Activated naive CD4-positive, alpha-beta T cell (primary cell): ENCODE measurements at regions not wholly inside any gene's neighbourhood (a gene's known extent, or its start where the extent isn't known, plus 50 kb on each side); places are given as distances from the start of the nearest gene placed in this dataset.

ENCODE experiments used
- DNase-seq, 4 experiments: peaks; one replicate each; lab custom pipeline; 2025; lab: John Stamatoyannopoulos, UW

DNA sequence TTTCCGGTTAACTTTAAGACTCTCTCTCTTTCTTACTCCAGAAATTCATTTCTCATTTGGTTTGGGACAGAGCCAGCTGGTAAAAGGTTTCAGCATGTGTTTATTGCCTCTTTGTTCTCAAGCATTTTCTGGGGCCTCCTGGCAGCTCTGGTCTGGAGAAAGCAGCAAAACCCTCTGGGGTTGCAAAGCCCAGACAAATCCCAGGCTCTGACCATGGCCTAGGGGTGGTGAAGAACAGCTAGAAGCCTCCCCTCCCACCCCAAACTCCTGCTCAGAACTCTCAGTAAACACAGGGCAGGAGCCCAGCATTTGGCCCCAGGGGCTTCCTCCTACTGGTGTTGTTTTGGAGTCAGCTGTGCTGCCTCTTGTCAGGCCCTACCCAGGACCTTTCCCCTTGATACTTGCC lies 124.2 kb upstream of the SERP2 start:
- no peak for DNase-seq

DNA sequence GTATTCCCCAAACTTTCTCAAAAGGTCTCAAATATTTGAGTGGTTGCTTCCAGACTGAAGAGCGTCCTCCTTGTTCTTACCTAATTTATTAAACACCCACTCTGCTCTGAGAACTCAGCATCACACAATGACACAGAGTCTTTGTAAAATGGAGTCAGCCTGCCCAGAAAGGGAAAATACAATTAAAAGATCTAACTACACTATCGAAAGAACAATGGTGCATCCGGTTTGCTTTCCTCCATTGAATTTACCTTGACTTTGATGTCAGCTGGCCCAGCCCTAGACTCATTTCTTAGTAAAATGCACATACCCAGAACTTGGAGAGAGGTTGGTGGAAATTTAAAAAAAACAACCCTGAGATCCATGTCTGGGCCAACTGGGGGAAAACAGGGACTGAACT lies 120.7 kb upstream of the SERP2 start:
- no peak for DNase-seq

DNA sequence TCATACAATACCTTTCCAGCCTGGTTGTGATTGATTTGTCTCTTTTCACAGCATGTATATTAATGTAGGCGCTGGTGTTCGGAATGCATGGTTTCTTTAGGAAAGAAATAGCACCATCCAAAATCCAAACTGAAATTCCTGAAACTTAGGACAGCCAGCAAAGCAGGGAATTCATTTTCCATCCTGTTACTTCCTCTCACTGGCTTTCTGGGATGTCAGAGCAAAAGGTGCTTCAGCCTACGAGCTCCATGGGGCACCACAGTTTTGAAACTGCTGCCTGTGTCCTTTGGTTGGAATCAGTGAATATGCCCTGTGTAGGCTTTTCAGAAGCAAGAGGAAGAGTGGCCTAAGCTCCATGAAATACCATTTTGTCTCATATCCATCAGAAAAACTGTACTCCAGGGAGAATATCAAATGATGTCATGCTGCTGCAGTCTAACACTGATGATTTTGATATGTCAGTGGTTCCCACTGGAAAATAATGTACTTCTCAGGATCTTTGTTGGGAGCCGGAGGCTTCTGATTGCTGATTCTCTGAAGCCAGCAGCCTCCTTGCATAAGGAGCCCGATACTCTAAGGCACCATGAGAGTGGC lies 117.8 kb upstream of the SERP2 start:
- no peak for DNase-seq

DNA sequence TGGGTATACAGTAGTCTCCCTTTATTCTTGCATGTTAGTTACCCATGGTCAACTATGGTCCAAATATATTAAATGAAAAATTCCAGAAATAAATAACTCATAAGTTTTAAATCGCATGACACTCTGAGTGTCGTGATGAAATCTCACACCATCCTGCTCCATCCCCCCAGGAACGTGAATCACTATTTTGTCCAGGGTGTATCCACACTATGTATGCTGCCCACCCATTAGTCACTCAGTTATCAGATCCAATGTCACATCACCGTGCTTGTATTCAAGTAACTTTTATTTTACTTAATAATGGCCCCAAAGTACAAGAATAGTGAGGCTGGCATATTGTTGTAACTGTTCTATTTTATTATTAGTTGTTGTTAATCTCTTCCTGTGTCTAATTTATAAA lies 115.8 kb upstream of the SERP2 start:
- DNase-seq = no peak

DNA sequence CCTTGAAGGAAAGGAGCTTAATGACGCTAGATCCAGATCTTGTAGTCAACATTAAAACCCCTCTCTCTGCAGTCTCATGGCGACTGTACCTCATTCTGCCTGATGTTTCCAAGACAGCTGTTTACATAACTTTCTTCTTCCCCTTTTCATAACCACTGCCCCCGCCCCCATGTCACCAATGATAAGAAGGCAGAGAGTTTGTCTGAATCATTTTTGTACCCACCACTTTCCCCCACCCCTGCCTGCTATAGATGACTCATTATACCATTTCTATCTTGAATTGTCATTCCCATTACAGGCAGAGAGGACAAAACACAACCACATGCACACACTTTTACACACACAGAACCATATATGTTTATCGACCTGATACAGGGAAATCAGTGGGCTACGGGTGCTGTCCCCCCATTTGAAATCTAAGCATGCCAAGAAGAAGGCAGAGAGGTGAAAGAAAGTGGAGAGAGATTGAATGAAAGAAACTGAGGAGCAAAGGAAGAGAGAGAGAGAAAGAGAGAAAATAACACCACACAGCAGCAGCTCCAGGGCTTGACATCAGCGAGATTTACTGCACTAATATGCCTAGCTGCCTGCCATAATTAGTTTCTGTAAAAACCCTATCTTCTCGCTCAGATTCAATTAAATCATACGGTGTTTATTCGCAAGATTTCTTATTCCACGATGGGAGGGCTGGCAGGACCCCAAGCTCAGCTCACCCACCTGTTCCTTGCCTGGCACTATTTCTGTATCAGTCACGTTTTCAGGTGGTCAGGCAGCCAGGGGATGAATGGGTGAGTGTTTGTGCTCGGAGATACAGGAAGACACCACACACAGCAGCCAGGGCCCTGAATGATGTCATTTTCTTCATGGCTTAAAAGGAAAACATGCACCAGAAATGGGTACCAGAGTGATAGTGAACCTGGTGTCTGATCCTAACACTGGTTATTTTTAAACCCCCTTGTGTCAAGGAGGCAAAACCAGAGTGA lies 114.3 kb upstream of the SERP2 start:
- peak in 3 of 4 experiments; percentile 22 to 65 (median 29) for DNase-seq

DNA sequence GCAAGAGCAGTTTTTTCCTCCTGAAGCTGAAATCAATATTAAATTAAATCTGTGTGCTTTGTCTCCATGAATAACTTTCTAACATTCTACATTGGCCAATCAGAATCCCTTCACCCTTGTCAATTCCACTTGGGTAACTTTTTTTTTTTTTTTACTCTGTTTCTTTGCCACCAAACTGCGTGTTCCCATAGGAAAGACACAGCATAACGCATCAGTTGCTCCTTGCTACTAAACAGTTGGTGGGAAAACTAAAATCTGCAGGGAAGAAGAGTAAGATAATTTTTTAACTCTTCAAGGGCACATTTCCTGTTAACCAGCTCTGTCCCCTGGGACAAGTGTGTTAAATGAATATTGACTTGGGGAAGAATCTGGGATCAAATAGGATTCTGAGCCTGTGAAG lies 113.3 kb upstream of the SERP2 start:
- DNase-seq = no peak

DNA sequence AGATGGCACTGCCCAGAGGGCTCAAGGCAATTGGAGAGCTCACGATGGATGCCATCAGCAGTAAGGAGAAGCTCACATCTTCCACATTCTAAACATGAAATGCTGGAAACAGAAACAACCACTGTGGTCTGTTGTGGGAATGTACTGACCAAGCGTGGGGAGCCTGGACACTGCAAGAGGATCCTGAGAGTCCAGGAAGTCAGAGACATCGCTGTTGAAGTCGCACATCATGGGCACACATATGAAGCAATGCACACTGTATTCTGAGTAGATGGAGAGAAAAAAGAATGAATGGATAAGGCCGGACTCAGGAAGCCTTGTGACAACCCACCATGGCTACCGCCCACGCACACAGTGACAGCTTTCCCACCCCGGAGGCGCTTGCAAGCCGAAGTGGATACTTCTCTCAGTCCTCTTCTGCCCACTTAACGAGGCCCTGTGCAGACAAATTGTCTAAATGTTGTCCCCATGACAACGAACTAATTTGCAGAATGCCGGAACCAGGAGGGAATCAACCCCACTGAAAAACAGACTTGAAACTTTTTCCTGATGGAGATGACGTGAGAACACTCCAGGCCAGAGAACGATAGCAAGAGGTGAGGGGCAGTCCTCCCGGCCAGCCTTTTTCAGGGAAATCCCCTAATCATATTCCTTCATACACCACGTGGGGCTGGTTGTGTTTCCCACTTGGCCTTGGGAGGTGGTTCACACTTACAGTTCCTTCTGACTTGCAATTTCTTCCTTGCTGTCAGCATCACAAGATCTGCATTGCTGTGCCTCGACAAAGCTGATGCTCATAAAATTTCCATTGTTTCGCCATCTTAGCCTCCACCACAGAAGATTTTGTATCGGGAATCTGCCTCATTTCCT lies 109.6 kb upstream of the SERP2 start:
- DNase-seq = no peak

DNA sequence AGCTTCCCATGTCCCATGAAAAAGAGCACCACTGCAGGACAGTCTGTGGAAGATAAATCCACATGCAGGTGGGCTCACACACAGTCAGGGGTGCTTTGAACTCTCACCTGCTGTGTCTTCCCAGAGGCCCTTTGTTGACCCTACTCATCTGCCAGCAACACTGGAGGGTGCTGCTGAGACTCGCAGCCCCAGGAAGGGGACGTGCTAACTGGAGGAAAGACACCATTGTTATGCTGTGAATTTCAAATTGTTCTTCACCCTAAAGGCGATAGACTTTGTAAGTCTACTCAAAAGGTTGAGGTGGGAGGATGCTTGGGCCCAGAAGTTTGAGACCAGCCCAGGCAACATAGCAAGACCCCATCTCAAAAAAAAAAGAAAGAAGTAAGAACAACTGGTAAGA lies 107.3 kb upstream of the SERP2 start:
- DNase-seq = no peak

DNA sequence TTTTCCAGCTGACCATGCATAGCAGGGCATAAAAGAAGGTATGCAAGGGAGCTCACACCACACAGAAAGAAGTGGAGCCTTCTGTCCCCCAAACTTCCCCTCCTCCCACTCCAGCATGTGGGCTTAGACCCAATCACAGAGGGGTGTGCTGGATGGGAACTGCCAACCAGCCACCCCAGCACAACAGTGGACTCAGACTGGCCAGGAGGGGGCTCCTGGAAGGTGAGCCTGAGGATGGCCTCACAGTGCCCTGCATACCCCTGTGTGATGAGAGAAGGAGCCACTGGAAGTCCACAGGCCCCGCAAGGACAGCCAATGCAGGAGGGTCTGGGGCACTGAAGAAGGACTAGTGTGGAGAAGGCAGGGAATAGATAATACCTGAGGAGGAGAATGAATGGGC lies 106.9 kb upstream of the SERP2 start:
- no peak for DNase-seq

DNA sequence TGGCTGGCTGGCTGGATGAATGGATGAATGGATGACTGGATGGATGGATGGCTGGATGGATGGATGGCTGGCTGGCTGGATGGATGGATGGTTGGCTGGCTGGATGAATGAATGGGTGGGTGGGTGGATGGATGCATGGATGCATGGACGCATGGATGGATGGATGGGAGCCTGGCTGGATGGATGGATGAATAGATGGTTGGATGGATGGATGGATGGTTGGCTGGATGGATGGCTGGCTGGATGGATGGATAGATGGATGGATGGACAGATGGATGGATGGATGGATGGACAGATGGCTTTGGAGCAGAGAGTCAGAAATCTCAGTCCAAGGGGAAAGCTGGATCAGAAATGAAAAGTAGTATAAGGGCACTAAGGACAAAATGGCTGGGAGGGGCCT lies 106.4 kb upstream of the SERP2 start:
- no peak for DNase-seq

DNA sequence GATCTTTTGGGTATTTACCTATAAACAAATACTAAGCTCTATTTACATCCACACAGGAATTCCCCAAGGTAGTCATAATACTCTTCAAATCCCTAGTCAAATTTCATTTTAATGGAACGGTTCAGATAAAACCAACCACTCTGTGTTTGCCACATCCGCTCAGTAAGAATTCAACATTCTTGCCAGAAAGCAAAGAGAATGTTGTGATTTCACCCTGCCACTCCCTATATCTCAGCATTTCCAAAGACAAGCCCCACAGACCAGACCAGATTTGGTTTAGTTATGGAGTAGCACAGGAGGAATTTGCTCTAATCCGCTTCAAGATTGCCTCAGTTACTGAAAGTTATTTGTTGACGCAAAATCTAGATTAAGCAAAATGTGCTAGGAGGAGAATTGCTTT lies 105.6 kb upstream of the SERP2 start:
- no peak for DNase-seq

DNA sequence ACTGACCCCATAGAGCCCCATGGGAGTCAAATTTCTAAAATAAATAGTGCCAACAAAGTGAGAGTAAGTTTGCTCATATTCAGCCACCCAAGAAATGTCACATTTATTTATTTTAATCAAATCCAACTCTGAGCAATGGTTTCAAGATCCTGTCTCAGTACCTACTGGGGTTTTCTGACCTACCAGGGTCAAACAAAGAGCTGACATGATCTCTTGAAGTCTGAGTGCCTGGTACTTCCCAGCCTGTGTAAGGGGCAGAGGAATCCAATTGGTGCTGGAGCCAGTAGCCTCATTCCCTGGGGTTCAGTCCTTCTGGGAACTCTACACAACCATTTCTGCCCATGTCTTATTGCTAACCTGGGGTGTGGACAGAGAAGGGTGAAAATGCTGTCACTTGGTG lies 104.6 kb upstream of the SERP2 start:
- DNase-seq = no peak

DNA sequence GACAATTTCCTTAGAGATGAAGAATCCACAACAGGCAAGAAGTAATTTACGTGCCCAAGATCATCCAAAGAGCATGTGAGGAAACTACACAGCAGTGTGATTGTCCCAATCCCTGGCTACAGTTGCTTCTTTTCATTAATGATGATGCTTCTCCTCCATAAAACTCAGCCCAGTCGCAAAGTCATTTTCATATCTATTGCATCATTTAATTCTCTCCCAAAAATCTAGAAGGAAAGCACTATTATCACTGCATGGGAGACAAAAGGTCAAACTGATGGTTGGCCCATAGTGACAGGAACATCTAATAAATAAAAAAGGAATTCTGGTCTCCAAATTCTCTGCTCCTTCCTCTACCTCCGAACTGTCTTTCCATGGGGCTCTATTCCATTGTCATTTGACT lies 103.5 kb upstream of the SERP2 start:
- DNase-seq = no peak

DNA sequence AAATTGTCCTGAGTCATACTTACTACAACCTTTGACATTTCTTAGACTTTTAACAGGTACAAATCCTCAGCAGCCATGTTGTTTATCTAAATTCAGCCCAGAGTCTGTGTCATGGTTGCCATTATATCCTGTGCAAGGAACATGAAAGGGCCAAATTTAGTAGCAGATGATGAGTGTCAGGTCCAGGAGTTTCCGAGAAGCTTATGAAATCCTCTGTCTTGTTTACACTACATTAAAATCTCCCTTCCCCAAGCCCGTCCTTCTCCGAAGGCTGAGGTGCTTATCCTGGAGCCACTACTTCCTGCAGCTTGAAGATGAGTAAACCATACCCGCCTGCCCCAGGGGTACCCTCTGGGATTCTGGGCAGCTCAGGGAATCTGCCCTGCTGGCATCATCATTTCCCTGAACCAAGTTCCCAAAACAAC lies 102.6 kb upstream of the SERP2 start:
- no peak for DNase-seq

DNA sequence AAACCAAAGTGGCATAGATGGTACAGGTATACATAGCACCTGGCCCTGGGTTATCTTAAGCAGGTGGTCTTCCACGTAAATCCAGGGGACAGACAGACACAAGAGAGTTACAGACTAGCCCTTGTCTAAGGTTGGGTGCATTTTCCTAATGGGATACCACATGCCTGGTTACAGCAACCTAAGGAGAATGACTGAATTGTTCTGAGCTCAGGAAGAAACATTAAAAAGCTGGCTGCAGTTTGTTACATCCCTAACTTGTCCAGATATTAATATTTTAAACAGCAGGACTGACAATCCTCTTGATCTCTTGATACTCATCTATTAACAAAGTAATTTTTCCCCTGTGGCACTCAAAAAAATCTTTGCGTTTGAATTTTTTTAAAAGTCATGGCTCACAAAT lies 102.2 kb upstream of the SERP2 start:
- DNase-seq = no peak

DNA sequence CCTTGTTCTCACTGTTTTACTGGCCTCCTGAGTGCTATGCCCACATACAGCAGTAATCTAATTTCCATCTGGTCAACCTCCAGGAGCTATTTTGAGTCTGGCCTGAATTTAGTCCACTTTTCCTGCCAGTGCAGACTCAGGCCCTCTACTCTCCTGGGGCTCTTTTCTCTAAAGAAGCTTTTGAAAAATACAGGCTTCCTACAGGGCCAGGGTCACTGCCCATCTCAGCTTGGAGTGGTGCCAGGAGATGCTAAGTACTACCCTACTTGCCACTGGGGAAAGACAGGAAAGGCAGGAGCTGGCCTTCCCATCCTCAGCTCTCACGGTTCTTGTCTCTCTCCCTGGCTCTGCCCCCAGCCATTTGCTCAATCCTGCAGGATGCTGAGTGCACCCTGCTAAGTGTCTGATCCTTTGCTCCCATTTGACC lies 101.7 kb upstream of the SERP2 start:
- no peak for DNase-seq

DNA sequence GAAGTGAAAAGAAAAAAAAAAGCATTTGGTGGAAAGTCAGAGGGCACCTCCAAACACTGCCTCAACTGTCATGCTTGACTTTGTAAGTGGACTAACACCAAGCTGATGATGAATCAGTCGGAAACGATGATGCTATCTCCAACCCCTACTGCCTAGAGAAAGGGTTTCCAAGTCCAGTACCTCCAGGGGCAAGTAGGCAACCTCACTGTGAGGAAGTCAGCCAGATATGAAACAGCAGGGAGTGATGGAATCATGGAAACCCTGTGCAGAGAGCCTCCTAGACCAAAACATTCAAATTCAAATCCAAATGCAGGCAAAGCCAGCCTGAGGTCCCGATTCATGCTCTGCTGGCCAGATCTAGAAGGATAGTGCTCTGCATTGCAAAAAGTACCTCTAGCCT lies 100.9 kb upstream of the SERP2 start:
- no peak for DNase-seq

DNA sequence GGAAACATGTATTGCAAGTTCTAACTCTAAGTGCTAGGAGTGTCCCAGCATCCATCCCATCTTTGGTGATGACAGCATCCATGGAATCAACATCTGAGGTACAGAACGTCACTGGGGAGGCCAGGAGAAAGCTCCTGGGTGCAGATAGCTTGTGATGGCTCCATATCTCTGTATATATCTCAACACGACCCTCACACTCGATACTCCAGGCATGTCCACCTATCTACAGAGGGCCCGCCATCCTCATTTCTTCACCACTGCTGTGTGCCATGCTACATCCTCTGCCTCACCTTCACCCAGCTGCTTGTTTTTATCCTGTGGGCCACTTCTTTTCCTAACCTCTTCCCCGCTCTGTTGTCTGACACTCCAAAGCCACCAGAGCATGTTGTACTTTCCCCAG lies 100.4 kb upstream of the SERP2 start:
- no peak for DNase-seq

DNA sequence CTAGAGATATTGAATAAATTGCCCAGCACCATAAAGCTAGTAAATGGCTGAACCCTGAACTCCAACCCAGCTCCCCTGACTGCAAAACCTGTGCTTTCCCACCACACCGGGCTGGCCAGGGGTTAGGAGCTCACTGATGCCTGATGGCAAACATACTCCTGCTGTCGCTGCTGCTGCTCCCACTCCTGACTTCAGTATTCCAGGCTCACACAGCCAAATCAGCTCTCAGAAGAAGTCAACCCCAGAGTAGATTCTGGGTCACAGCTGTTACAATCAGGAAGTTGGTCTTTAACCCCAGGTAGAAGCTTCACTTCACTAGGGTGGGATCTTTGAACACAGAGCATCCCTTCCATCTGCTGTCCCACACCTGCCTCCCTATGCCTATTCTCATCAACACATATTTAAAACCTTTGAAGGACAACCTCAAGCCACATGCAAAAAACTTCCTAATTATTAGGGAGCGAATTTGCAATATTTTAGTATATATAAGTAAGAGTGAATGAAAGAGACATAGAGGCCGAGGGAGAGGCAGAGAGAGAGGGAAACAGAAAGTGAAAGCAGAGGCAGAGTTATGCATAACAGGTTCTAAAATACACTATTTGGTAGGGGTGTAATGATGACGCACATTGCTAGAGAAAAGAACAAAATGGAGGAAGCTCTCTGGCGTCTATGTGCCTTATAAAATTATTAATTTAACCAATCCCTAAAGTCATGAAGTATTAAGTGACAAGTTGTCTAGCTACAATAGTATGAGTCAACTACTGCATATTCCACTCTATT lies 99.4 kb upstream of the SERP2 start:
- DNase-seq = no peak

DNA sequence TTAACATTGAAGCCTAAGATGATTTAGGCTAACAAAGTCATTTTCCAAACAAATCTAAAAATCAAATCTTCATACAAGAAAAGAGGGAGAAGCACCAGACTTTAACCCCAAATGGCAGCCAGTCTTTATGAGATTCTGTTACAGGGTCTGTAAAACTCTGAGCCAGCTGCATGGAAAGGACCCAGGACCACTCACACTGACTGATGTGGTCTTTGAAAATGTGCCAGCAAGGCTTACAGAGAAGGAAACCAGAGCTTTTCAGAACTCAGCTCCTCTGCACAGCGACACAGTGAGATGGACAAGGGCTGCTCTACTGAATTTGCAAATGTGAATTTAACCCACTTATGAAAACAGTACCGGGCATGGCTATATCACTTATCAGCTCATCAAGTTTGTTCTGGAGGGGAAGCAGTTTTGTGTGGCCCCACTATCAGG lies 98.8 kb upstream of the SERP2 start:
- peak in 1 of 4 experiments; percentile 5 for DNase-seq

DNA sequence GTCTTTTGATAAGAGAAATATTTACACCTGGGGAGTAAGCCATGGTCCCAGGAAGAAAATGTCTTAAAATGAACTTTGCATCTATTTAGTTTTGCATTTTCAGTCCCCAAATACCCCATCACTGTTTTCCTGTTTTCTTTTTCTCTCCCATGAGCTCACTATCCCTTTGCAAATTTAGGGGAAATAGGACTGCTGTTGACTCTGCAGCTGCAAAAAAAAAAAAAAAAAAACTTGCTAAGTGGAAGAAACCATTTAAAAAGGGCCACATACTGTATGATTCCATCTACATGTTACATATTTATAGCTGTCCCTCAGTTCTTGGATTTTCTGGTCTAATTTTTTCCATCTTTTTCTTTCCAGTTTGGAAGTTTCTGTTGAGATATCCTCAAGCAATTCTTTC lies 98.2 kb upstream of the SERP2 start:
- DNase-seq = no peak

DNA sequence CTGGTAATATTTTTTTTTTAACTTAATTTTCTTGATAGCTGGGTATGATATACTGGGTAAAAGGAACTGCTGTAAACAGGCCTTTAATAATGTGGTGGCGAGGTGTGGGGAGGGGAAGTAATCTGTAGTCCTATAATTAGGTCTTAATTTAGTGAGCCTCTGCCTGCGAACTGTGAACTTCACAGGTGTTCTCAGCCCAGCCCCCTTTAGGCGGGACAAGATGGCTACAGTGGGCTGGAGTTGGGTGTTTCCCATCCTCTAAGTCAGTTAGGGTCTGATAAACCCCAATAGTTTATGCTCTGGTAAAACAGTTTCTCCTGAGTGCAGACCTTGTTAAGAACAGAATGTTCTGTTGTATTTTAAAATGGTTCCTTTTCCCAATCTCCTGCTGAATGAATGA lies 97.6 kb upstream of the SERP2 start:
- DNase-seq = no peak
